ENCODE measurements at regions not wholly inside any gene's neighbourhood (a gene's known extent, or its start where the extent isn't known, plus 50 kb on each side); places are given as distances from the start of the nearest gene placed in this dataset.

GRCh38 chrX:104307341-104307740 is 52.6 kb upstream of the ESX1 start:
- DNase-seq, result no peak

- DNase-seq, result no peak
Measured at GRCh38 chrX:104306180-104306579, 51.4 kb upstream of the ESX1 start.
